Neural cell (in vitro differentiated cells): ENCODE measurements at regions not wholly inside any gene's neighbourhood (a gene's known extent, or its start where the extent isn't known, plus 50 kb on each side); places are given as distances from the start of the nearest gene placed in this dataset.

Source experiments
- H2AFZ ChIP-seq: fragments of 200-600, 300-800 bp; sonication (generic), shearing (Covaris generic); 2 replicates; pipeline ENCODE4 v1.6.0; 2014; ENCODE audit warnings: low read depth, mild to moderate bottlenecking, antibody characterized with exemption, low read length, moderate library complexity
- H3F3A ChIP-seq: fragments of 200-600 bp; shearing (Covaris generic); 2 replicates; pipeline ENCODE4 v1.6.1; 2016; ENCODE audit warnings: mild to moderate bottlenecking, moderate library complexity, mixed read lengths, antibody characterized with exemption, low read length; ENCODE audit not compliant: insufficient read depth, poor library complexity, severe bottlenecking
- H3K27ac ChIP-seq: fragments of 200-600, 300-800 bp; sonication (generic), shearing (Covaris generic); 2 replicates; pipeline ENCODE4 v1.5.1; 2014; ENCODE audit warnings: mild to moderate bottlenecking, low read length, moderate library complexity
- H3K27me3 ChIP-seq: fragments of 300-800, 200-600 bp; sonication (generic), shearing (Covaris generic); 2 replicates; pipeline ENCODE4 v1.6.0; 2014; ENCODE audit warnings: mild to moderate bottlenecking, low read depth, low read length, moderate library complexity; ENCODE audit not compliant: insufficient read depth
- H3K36me3 ChIP-seq: fragments of 300-800, 200-600 bp; sonication (generic), shearing (Covaris generic); 2 replicates; pipeline ENCODE4 v1.5.1; 2014; ENCODE audit warnings: mild to moderate bottlenecking, antibody characterized with exemption, low read length, moderate library complexity; ENCODE audit not compliant: insufficient read depth
- H3K4me2 ChIP-seq: fragments of 300-800, 200-600 bp; sonication (generic), shearing (Covaris generic); 2 replicates; pipeline ENCODE4 v1.6.0; 2014; ENCODE audit warnings: mild to moderate bottlenecking, low read length
- H3K4me3 ChIP-seq: fragments of 300-800, 200-600 bp; sonication (generic), shearing (Covaris generic); 2 replicates; pipeline ENCODE4 v1.5.1; 2014; ENCODE audit warnings: mild to moderate bottlenecking, low read length, moderate library complexity
- H3K79me2 ChIP-seq: fragments of 200-600 bp; shearing (Covaris generic); replicated peaks from 2 replicates; pipeline ENCODE4 v1.6.0; 2014; ENCODE audit warnings: mild to moderate bottlenecking, low read length, moderate library complexity; ENCODE audit not compliant: insufficient read depth
- H3K9ac ChIP-seq: fragments of 300-800, 200-600 bp; sonication (generic), shearing (Covaris generic); 2 replicates; pipeline ENCODE4 v1.6.1; 2016; ENCODE audit warnings: mild to moderate bottlenecking, low read length, mixed read lengths
- H3K9me2 ChIP-seq: fragments of 200-600 bp; shearing (Covaris generic); 2 replicates; pipeline ENCODE4 v1.6.1; 2016; ENCODE audit warnings: mild to moderate bottlenecking, low read length, mixed read lengths; ENCODE audit not compliant: insufficient read depth
- H3K9me3 ChIP-seq: fragments of 200-600, 300-800 bp; sonication (generic), shearing (Covaris generic); 2 replicates; pipeline ENCODE4 v1.6.1; 2016; ENCODE audit warnings: mild to moderate bottlenecking, mixed run types, low read length, moderate library complexity, mixed read lengths
- H4K20me1 ChIP-seq: fragments of 200-600 bp; shearing (Covaris generic); 2 replicates; pipeline ENCODE4 v1.6.1; 2016; ENCODE audit warnings: mild to moderate bottlenecking, mixed run types; ENCODE audit not compliant: insufficient read depth
- CTCF ChIP-seq: fragments of 450-650 bp; IDR thresholded peaks from 2 replicates; pipeline ENCODE4 v1.5.1; 2014; ENCODE audit warnings: antibody characterized with exemption, mild to moderate bottlenecking, moderate library complexity; ENCODE audit not compliant: poor library complexity, severe bottlenecking
- EP300 ChIP-seq: fragments of 450-650 bp; conservative IDR thresholded peaks from 2 replicates; pipeline ENCODE4 v1.6.1; 2014; ENCODE audit warnings: antibody characterized with exemption, mild to moderate bottlenecking, moderate library complexity; ENCODE audit not compliant: poor library complexity, severe bottlenecking
- EZH2 ChIP-seq: fragments of 200-600, 300-800 bp; shearing (Covaris generic), sonication (generic); IDR thresholded peaks from 2 replicates; pipeline ENCODE4 v1.6.1; 2014; ENCODE audit warnings: antibody characterized with exemption, low read length, borderline replicate concordance, mild to moderate bottlenecking; ENCODE audit not compliant: insufficient read depth, poor library complexity, severe bottlenecking
- MXI1 ChIP-seq: fragments of 450-650 bp; conservative IDR thresholded peaks from 2 replicates; pipeline ENCODE4 v1.6.1; 2014; ENCODE audit warnings: antibody characterized with exemption, mild to moderate bottlenecking; ENCODE audit not compliant: poor library complexity, severe bottlenecking
- POLR2AphosphoS5 ChIP-seq: IDR thresholded peaks from 2 replicates; pipeline ENCODE4 v1.6.1; 2012
- RAD21 ChIP-seq: fragments of 450-650 bp; conservative IDR thresholded peaks from 2 replicates; pipeline ENCODE4 v1.6.1; 2014; ENCODE audit warnings: antibody characterized with exemption, mild to moderate bottlenecking, moderate library complexity
- REST ChIP-seq: IDR thresholded peaks from 2 replicates; pipeline ENCODE4 v1.6.1; 2012; ENCODE audit warnings: borderline replicate concordance
- SMC3 ChIP-seq: fragments of 450-650 bp; conservative IDR thresholded peaks from 2 replicates; pipeline ENCODE4 v1.6.1; 2014; ENCODE audit warnings: antibody characterized with exemption, mild to moderate bottlenecking, moderate library complexity; ENCODE audit not compliant: poor library complexity
- TAF1 ChIP-seq: IDR thresholded peaks from 2 replicates; pipeline ENCODE4 v1.6.1; 2012; ENCODE audit warnings: low read depth

- H3K9me3 ChIP-seq, result no peaks in the 10 kb centered on the region
- no peaks in the 10 kb centered on the region for H3K36me3 ChIP-seq
- no peaks in the 10 kb centered on the region for H4K20me1 ChIP-seq
- no peak overlapping the region for H3K27ac ChIP-seq
- no peak overlapping the region for H3K4me2 ChIP-seq
- H3K9me2 ChIP-seq, result no peaks in the 10 kb centered on the region
- H3K27me3 ChIP-seq, result no peaks in the 10 kb centered on the region
- H3K4me3 ChIP-seq, result no peak overlapping the region
- no peaks in the 10 kb centered on the region for H3K79me2 ChIP-seq
- no peak overlapping the region for H3K9ac ChIP-seq
- no peaks in the 10 kb centered on the region for H3F3A ChIP-seq
- H2AFZ ChIP-seq, result no peak overlapping the region
- TF ChIP-seq POLR2AphosphoS5 (no peak), CTCF (no peak), EP300 (no peak), MXI1 (no peak), EZH2 (no peak), RAD21 (no peak), SMC3 (no peak), TAF1 (no peak), REST (no peak)
These were observed 100.1 kb upstream of the SLC2A1 start for GRCh38 chr1:43058545-43059360.

- Histone ChIP-seq H3K79me2 (no peaks in the 10 kb centered on the region), H3K9me2 (no peaks in the 10 kb centered on the region), H4K20me1 (no peaks in the 10 kb centered on the region), H3K27me3 (no peaks in the 10 kb centered on the region), H2AFZ (no peak overlapping the region), H3K27ac (no peak overlapping the region), H3K9ac (no peak overlapping the region), H3K9me3 (no peaks in the 10 kb centered on the region), H3K4me3 (no peak overlapping the region), H3F3A (no peaks in the 10 kb centered on the region), H3K36me3 (no peaks in the 10 kb centered on the region), H3K4me2 (no peak overlapping the region)
- no peak for TF ChIP-seq MXI1
- TF ChIP-seq EZH2, result no peak
These were observed 99.4 kb upstream of the SLC2A1 start for GRCh38 chr1:43058056-43058455.
